ENCODE measurements at regions not wholly inside any gene's neighbourhood (a gene's known extent, or its start where the extent isn't known, plus 50 kb on each side); places are given as distances from the start of the nearest gene placed in this dataset.
A peak's percentile ranks its signal among the peaks of the same experiment; 100 is the strongest.
"Not testable (repeated sequence)": the region's sequence is repeated elsewhere in the genome, so short reads cannot be mapped to it uniquely, and the experiment has no call there.

DNA sequence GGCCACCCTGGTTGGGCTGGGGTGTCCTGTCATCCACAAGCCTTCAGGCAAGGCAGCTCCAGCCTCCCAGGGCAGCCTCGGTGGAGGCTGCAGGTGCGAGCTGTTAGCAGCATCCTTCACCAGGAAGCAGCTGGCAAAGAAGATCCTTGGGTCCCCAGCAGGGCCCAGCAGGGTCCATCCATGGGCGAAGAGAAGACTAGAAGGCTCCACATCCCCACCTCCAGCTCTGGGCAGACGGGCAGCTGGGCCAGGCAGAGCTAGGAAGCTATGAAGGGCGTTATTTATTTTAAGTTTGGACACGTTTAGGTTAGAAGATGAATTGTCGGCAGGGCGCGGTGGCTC is 348.5 kb downstream of the TCERG1L start:
- no peak for DNase-seq

DNA sequence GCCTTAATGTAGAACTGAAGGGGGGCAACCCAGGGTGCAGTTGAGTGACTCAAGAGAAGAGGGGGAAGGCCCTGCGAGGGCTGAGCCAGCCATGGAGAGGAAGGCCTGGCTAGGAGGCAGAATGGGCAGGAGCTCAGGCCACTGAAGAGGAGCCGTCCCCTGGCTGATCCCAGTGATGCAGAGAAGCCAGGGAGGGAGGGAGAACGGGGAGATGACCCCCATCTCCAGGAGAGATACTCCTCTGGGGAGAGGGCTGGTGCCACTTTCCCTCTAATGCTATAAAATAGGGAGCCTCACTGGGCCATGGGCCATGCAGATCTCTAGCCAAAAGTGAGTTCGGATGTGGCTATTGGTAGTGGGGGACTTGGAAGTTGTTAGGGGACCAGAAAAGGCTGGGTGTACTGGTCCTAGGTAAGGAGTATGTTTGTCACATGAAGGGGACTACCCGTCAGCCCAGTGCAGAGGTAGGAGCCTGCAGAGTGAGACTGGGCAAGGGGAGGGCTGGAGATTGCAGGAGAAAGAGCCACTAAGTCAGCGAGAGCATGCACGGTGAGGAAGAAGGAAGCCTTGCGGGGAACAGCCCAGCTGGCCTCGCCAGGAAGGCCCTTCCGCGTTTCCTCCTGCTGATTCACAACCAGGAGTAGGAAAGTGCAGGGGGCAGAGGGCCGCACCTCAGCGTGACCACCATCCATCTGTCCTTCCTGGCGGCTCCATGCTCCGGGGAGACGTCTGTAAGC is 347.6 kb downstream of the TCERG1L start:
- DNase-seq: no peak

DNA sequence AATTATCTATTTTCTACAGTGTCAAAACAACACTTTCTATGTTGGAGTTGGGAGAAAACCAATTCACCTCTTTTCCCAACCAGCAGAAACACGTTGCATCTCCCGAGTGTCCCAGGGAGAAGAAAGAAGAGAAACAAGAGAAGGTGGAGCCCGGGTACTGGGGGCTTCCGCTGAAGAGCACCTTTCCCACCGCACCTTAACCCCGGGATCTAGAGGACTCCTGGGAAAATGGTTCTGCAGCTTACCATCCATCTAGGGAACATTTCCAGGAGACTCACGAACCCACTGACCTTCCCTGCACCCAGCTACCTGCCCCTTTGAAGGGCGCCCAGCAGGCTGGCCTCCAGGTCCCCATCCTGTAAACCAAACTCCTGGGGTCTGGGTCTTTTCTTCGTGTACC is 346.8 kb downstream of the TCERG1L start:
- no peak for DNase-seq

DNA sequence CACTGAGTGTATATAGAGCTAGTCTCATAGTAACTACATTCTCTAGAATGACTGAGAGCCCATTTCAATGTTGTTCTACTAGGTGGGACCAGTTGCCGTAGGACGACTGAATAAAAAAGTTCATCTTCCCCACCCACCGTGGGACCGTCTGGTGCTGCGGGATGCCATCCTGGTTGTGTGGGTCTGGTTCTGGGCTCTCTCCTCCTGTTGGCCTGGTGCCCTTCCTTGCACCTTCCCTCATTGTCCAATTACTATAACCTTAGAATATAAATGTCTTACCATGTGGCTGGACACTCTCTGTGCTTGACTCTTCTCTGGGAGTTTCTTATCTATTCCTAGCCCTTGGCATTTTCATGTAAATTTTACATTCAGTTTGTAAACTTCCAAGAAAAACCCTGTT is 344.4 kb downstream of the TCERG1L start:
- DNase-seq: no peak

DNA sequence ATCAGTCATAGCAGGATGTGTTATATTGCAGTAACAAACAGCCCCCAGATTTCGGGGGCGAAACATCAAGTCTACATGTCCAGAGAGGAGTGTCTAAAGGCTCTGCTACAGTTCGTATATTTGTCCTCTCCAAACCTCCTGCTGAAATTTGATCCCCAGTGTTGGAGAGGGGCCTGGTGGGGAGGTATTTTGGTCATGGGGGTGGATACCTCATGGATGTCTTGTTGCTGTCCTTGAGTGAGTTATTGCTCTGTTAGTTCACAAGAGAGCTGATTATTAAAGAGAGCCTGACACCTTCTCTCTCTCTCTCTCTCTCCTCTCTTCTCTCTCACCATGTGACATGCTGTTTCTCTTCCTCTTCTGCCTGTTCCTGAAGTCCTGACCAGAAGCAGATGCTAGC is 343.7 kb downstream of the TCERG1L start:
- DNase-seq: no peak

DNA sequence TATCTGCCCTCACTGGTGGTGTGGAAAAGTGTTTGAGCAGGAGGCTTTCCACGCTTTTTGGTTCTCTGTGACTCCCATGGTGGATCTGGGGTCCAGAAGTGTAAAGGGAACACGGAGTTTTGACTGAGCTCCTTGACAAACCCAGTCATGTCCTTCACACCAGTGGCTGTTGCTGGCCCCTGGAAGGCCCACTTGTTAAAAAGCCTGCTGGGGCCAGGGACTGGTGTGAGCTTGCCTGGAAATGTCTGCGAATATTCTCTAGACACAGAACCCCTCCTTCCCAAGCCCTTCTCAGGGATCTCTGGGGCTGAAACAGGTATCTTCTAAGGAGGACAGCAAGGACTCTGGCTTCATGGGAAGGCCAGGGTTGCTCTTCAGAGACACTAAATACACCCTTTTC is 343.0 kb downstream of the TCERG1L start:
- DNase-seq: no peak

DNA sequence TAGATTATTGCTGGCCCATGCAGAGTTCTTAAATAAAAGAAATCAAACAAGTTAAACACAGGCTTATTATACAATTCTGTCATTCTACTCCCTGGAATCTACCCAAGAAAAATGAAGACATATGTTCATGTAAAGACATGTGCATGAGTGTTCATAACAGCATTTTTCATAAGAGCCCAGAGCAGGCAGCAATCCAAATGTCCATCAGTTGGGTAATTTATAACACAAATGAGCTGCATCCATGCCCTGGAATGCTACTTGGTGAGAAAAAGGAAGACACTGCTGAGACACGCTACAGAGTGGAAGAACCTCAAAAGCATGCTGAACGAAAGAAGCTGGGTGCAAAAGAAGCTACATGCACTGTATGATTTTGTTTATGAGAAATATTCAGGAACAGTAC is 342.6 kb downstream of the TCERG1L start:
- peak; percentile 48 for DNase-seq

DNA sequence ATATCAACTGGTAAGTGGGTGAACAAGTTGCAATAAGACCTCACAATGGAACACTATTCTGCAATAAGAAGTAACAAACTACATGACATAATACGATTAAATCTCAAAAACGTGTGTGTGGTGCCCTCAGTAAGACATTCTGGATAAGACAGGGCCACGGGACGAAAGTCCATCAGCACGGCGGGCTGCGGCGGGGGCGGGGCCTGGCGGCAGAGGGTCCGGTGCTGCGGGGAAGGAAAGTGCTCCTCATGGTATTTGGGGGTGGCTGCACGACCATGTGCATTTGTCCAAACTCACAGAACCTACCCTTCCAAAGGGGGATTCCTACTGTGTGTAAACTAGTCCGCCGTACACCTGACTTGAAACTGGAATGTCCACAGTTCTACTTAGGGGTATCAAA is 341.8 kb downstream of the TCERG1L start:
- no peak for DNase-seq

DNA sequence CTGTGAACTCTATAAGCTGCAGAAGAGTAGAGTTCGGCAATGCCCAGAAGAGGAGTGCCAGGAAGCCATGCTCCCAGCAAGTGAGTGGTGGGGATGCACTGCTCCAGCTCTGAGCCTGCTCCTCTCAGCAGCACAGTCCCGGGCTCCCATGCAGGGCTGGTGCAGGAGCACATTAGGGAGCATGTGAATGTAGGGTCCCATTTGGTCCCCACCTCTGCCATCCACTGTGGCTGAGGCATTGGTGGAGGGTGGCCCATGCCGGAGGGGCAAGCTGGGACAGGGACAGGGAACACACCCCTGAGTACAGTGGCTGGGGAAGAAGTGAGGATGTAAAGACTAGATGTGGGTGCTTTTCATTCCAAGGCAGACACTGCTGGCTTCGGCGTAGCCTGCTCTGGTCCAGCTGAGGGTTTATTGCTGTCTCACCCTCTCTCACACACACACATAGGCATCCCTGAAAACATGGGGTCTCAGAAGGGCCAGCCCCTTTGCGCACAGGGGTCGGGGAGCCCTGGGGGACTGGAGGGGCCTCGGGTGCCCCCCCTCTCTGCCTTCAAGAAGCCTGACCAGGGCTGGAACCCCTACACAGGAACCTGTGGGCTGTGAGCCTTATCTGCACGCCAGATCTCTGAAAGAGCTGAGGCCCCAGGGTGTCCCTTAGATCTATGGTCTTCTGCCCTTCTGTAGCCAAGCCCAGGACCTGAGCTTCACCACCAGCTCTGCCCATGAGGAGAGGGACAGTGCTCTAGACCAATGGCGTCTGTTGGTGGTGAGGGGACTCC is 341.0 kb downstream of the TCERG1L start:
- DNase-seq: no peak

DNA sequence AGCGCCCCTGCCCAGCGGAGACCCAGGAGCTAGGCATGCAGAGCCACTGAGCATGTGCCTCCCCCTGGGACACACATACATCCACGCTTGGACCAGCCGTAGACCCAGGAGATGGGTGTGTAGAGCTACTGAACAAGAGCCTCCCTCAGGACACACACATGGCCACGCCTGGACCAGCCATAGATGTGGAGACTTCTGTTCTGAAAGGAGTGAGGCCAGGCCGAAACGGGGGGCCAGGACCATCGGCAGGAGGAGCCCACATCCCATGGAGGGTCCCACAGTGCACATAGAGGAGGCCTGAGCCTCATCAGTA is 340.4 kb downstream of the TCERG1L start:
- DNase-seq: no peak

DNA sequence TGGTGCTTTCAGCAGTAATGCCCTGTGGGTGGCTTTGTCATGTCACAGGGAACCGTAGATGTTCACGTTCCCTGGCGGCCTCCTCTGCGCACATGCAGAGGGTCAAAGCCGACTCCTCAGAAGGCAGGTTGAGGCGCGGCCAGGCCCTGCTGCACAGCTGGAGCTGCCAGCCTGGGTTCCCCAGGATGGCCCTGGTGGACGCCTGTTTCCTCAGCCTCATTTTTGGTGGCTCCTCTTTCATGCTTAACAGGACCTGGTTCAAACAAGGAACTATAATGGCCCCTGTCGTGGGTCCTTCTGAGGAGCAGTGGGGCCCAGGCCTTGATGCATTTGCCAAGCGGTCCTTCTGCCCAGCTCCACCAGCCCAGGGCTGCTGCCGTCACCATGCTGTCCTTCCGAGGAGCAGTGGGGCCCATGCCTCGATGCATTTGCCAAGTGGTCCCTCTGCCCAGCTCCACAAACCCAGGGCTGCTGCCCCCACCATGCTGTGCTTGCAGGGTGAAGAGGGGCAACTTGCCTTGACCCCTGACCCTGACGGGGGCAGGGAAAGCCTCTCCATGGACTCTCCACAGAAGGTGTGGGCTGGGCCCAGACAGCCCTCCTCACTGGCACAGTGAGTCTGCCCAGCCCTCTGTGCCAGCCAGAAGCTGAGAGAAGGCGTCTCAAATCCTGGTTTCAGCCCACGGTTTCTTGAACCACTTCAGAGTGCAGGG is 338.2 kb downstream of the TCERG1L start:
- DNase-seq: no peak

DNA sequence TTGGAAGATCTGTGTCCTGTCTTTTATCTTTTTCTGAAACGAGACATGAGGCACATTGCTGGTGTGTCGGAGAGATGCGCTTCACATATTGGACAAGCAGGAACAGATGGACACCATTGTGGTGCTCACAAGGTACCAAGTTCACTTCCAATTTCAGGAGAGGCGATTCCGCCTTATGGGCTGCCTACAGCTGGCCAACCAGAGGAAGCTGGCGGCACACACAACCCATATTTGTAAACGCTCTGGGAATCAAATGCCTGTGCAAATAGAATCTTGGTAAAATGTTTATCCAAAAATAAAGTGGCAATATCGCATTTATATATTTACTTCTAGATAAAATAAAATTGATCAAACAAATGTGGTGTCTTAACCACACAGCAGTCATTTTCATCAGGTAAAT is 337.4 kb downstream of the TCERG1L start:
- DNase-seq: no peak

DNA sequence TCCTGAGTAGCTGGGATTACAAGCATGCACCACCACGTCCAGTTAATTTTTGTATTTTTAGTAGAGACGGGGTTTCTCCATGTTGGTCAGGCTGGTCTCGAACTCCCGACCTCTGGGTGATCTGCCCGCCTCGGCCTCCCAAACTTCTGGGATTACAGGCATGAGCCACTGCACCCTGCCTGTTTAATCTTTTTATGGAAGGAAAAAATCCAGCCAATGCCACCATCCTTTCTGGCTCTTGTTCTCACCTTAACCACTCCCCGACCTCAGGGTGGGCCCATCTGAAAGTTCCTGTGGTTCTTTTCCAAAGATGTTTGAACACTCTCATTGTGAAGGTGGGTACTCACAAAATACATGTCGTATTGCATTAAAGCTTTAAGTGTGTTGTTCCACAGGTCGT is 336.2 kb downstream of the TCERG1L start:
- DNase-seq: not testable (repeated sequence)

DNA sequence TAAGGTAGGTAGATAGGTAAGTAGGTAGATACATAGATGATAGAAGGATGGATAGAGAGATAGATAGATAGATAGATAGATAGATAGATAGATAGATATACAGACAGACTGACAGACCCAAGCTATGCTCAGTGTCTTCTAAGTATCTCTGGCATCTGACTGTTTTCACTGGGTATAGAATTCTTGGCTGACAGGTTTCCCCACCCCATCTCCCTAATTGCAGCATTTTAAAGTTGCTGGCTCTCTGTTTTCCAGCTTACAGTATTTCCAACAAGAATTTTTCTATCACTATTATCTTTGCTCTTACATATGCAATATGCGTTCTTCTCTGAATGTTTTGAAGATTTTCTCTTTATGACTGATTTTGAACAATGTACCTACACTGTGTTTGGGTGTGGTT is 328.7 kb downstream of the TCERG1L start:
- no peak for DNase-seq

DNA sequence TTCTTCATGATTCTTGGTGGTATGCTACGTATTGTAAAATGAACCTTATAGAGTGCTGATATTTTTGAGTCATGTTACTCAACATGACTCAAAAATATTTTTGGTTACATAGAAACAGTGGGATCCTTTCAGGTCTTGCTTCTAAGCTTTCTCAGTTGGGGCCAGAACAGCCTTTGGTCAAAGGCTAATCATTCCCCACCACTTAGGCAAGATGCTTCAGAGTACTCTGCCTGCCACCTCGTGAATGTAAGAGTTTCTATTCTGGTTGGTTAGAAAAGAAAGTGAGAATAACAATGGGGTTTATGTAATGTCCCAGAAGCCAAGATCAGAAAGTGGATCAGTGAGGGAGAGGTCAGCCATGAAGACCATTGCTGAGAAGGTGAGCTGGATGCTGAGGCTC is 327.8 kb downstream of the TCERG1L start:
- DNase-seq: no peak

DNA sequence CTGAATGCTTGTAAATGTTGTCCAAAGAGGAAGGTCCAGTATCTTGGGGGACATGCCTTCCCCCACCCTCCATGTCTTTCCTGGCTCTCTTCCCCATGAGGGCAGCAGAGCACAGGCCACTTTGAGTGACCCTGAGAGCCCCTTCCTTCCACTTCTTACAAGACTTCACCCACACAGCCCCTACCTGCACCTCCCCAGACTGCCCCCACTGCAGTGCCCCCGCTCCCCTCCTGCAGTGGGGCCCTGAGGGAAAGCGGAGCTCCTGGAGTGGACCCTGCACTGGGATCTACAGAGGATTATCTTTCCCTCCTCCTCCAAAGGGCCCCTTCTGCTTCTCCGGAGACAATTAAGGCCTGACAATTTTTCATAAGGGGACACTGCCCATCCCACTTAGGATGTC is 326.8 kb downstream of the TCERG1L start:
- no peak for DNase-seq

DNA sequence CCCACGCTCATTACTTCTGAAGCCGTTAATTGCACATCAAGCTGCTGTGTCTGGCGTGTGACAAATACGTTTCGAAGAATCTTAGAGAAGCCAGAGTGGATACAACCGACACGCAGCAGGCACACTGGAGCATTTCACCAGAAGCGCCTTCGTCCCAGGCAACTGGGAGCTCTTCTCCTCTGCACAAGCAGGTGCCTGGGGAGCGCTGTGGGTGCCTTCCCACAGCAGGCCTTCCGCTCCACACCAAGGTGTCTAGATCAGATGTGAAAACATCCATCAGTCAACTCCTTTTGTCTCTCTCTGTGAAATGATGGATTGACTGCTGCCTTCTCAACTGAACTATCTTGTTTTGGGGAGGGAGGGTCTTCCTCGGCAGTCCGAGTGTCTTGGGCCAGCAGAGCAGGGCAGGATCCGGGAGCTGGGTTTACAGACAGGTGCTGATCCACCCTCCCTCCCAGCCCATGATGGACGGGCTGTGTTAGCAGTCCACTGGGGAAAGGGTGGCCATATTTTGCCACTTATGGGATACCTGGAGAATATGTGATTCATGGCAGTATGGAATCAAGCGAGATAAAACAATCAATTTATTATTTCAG is 326.3 kb downstream of the TCERG1L start:
- no peak for DNase-seq

DNA sequence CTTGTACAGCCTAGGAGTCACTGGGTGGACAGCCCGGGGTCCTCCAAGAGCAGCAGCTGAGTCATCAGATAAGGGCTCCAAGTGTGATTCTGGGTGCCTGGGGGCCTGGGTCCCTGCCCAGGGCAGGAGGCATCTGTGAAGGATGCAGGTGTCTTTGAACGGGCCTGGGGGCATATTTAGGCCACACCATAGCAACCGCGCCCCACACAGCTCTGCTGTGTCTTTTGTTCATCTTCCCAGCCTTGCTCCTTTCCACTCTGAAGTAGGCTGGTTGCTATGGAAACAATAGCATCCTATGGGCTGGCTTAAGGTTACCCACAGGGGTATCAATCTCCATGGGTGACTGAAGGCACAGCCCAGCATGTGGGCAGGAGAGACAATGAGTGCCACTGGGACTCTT is 324.7 kb downstream of the TCERG1L start:
- peak; percentile 36 for DNase-seq

DNA sequence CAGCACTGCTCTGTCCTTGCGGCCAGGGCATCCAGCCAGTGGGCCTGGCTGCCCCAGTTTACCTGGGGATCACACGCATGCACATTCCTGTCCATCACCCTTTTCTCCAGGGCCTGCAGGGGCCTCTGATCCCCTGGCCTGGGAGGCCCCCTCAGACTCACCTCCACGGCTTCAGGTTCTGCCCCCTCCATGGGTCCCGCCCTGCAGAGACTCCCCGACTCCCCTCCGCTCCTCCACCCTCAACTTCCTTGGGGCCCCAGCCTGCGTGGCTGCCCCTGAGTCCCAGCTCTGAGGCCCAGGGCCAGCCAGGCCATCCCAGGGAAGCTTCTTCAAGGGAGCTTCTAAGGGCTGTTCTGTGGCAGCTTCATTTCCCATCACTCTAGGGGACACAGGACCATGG is 324.1 kb downstream of the TCERG1L start:
- DNase-seq: no peak

DNA sequence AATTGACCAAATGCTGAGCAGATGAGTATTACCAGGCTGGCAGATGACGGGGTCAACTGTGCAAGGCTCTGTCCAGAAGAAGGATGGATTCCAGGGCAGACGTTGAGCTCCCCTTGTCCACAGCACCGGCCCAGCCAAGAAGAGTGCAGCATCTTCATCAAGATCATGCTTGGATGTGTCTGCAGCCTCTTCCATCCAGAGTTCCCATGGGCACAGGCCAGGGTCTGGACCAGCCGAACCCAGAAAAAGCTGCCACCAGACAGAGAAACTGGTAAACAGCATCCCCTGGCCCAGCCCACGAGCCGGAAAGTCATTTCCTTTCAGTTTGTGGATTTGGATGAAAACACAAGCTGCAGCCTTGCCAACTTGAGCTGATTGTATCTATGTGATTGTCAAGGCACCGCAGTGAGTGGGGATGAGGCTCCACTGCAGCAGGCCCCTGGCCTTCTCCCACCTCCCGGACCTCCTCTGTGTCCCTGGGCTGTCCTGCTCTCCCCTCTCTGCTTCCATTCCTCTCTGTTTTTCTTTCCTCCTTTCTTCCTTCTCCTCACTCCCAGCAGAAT is 321.8 kb downstream of the TCERG1L start:
- no peak for DNase-seq

DNA sequence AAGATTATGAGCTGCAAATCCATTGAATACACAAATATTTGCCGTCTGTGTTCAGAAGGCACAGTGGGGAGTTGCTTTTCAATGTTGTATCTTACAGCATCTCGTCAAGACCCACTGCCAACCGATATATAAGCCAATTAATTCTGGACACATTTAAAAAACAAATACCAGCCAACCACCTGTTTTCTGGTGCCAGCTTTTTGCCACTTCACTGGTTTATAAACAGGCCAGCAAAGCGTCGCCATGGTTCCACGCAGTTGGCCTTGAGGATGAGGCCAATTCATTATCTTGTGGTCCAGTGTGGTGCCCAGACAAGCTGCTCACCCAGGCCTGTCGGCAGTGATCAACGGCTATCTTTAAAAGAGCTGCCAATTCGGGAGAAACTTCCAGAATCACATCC is 321.0 kb downstream of the TCERG1L start:
- DNase-seq: no peak

DNA sequence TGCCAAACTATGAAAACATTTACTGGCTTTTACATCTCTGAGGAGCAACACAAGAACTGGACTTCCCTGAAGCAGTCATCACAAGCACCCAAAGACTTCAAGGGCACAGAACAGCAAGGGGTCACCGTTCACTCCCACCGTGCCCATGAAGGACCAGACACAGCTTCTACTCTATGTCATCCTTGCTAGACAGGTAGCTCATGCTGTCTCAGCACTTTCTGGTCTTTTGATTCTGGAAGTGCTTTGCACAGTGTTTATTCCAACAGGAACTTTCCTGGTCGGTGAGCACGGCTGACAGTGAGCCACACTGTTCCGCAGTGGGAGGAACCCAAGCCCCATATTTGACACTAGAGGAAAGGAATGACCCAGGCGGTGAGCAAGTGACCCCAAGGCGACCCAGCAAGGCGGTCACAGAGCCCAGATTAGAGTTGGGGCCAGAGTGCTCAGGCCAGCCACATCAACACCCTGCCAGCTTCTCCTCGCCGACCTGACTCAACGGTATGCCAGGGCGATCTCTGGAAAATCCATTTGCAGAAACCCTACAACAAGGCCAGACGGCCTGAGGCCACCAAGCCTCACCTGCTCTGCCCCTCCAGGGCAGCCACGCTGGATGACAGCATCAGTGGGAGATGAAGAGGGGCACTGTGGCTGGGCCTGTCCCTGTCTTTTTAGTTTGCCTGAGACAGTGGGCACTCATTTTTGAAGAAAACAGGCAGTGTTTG is 318.6 kb downstream of the TCERG1L start:
- no peak for DNase-seq

DNA sequence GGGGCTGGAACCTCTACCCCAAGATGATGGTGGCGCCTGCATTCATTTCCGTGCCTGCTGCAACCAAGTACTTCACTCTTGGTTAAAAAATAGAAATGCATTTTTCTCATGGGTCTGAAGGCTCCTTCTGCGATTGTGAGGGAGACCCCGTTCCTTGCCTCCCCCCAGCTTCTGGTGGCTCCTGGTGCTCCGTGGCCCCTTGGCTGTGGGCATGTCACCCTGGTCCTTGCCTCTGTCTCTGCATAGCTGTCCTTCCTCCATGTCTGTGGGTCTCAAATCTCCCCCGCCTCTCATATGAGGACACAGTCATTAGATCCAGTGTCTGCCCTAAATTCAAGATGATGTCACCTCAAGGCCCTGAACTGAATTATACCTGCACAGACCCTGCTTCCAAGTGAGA is 317.9 kb downstream of the TCERG1L start:
- no peak for DNase-seq

Data from eye (tissue), 1 donor.